22Rv1 (cell line): ENCODE measurements at regions not wholly inside any gene's neighbourhood (a gene's known extent, or its start where the extent isn't known, plus 50 kb on each side); places are given as distances from the start of the nearest gene placed in this dataset.

Source experiments
- H3K27ac ChIP-seq: fragments of 450-650 bp; 2 replicates; pipeline ENCODE4 v1.5.1; 2017
- ZFX ChIP-seq: fragments of 450-650 bp; IDR thresholded peaks from 2 replicates; pipeline ENCODE4 v1.6.1; 2017; ENCODE audit warnings: antibody characterized with exemption, borderline replicate concordance
- TF ChIP-seq, protein P1 (sequence below): fragments of 450-650 bp; IDR thresholded peaks from 2 replicates; pipeline ENCODE4 v1.5.1; 2017; ENCODE audit warnings: mild to moderate bottlenecking

DNA sequence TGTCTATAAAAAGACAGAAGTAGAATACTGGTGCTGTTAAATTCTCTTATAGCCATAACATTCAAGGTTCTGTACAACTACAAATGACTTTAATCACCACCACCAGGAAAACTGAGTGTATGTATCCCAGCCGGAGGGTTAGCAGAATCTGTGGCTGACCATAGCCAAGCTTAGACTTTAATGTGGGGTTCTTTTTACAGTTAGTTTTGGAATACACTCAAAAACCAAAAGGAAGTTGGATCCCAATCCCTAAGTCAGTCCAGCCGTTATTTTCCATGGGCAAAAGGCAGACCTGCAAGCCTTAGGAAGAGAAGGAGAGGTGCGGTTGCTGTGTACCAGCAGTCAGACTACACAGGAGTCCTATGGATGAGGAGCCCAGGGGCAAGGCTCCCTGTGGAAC, 179.8 kb downstream of the ENC1 start:
- H3K27ac ChIP-seq: no peak overlapping the region
- no peak for TF ChIP-seq ZFX
- TF ChIP-seq, protein P1, sequence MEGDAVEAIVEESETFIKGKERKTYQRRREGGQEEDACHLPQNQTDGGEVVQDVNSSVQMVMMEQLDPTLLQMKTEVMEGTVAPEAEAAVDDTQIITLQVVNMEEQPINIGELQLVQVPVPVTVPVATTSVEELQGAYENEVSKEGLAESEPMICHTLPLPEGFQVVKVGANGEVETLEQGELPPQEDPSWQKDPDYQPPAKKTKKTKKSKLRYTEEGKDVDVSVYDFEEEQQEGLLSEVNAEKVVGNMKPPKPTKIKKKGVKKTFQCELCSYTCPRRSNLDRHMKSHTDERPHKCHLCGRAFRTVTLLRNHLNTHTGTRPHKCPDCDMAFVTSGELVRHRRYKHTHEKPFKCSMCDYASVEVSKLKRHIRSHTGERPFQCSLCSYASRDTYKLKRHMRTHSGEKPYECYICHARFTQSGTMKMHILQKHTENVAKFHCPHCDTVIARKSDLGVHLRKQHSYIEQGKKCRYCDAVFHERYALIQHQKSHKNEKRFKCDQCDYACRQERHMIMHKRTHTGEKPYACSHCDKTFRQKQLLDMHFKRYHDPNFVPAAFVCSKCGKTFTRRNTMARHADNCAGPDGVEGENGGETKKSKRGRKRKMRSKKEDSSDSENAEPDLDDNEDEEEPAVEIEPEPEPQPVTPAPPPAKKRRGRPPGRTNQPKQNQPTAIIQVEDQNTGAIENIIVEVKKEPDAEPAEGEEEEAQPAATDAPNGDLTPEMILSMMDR: no peak

GRCh38 chr5:74459984-74460383, 180.5 kb downstream of the ENC1 start:
- TF ChIP-seq ZFX: no peak
- TF ChIP-seq, protein P1: no peak
- no peak overlapping the region for H3K27ac ChIP-seq

- TF ChIP-seq ZFX: no peak
- TF ChIP-seq, protein P1: no peak
- H3K27ac ChIP-seq: no peak overlapping the region
Measured at GRCh38 chr5:74457876-74458275, 182.7 kb downstream of the ENC1 start.

DNA sequence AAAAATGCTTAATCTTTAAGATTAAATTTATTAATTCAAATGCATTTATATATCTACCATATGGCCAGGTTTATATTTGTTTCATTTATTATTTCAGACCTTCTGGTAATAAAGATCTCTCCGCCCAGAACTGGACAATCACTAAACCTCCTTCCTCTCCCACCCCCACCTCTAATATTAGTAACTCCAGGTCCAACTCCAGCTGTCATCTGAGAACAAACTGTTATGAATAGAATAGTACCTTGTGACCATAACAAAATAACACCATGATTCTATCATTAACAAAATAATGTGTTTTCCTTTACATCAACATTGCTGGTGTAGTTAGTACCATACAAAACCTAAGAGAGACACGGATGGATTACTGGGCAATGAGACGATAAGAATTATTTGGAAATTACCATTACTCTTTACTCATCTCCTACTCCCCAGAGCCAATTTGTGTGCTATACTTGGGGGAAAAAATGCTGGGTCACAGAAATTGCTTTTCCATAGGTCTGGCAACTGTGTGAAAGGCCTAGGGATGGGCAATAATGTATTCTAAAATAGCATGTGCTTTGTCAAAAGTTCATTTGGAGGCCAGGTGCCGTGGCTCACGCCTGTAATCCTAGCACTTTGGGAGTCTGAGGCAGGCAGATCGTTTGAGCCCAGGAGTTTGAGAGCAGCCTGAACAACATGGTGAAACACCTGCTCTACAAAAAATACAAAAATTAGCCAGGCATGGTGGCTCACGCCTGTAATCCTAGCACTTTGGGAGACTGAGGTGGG, 186.1 kb downstream of the ENC1 start:
- no peak overlapping the region for H3K27ac ChIP-seq
- TF ChIP-seq, protein P1: no peak
- TF ChIP-seq ZFX: no peak

DNA sequence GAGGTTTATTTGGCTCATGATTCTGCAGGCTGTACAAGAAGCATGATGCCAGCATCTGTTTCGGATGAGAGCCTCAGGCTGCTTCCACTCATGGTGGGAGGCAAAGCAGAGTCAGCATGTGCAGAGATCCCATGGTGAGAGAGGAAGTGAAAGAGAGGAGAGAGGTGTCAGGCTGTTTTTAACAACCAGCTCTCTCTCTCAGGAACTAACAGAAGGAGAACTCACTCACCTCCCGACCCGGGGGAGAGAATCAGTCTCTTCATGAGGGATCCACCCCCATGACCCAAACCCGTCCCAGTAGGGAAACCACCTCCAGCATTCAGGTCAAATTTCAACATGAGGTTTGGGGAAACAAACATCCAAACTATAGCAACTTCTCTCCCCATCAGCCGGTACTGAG, 187.7 kb downstream of the ENC1 start:
- TF ChIP-seq ZFX: no peak
- TF ChIP-seq, protein P1: no peak
- H3K27ac ChIP-seq: no peak overlapping the region

DNA sequence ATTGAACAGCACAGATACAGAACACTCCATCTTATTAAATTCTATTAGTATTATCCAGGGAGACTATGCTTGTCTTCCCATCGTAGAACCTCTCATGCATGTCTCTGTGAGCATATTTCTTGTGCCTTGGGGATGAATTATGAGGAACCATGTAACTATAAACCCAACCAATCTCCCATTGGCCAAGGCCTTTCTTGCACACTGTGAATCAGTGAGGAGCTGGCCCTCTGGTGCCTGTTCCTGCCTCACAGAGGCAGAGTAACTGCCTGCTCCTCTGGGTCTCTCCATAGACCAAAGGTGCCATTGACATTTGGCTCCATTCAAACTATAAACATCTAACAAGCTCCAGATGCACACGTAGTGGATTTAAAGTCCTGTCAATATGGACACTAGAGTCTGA, 190.4 kb downstream of the ENC1 start:
- H3K27ac ChIP-seq: no peak overlapping the region
- no peak for TF ChIP-seq ZFX
- TF ChIP-seq, protein P1: no peak

GRCh38 chr5:74446725-74447241, 193.7 kb downstream of the ENC1 start:
- TF ChIP-seq, protein P1: no peak
- TF ChIP-seq ZFX: no peak
- H3K27ac ChIP-seq: no peak overlapping the region
